Cardiac fibroblast (primary cell): ENCODE measurements at regions not wholly inside any gene's neighbourhood (a gene's known extent, or its start where the extent isn't known, plus 50 kb on each side); places are given as distances from the start of the nearest gene placed in this dataset.

Experiments
- DNase-seq, 2 donors: peaks; one replicate each; pipeline versions ENCODE4 v3.0.0 to v3.0.0-alpha.2; 2010; ENCODE audit warnings: low read depth in 2 of 2
- H3K4me3 ChIP-seq, 2 donors: replicated peaks in 1 of 2; 1 replicate in 1 of 2; 2 replicates in 1 of 2; pipeline ENCODE4 v1.5.1; 2011; ENCODE audit warnings: low read depth in 2 of 2, low read length in 2 of 2, mild to moderate bottlenecking in 2 of 2, moderate library complexity in 1 of 2
- TF ChIP-seq, protein P1 (sequence below): IDR thresholded peaks from one replicate; pipeline ENCODE4 v1.5.1; 2011; ENCODE audit warnings: low read depth, mild to moderate bottlenecking, low read length, inconsistent platforms

DNA sequence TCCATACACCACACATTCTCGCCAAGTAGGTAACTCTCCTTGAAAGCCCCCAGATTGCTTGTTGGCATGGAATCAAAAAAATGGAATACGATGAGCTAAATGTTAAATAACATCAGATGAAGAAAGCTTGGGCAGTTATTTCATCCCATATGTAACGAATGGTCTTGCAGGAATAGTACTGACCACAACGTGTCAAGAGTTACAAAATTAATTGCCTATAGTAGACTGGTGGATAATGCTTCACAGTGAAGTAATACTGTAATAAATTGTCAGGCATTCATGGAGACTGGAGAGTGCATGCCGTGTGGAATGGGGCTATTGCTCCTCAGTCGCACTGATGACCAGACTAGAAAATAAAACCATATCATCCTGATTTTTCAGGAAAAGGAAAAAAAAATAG is 1628.7 kb downstream of the MAT2B start:
- TF ChIP-seq, protein P1, sequence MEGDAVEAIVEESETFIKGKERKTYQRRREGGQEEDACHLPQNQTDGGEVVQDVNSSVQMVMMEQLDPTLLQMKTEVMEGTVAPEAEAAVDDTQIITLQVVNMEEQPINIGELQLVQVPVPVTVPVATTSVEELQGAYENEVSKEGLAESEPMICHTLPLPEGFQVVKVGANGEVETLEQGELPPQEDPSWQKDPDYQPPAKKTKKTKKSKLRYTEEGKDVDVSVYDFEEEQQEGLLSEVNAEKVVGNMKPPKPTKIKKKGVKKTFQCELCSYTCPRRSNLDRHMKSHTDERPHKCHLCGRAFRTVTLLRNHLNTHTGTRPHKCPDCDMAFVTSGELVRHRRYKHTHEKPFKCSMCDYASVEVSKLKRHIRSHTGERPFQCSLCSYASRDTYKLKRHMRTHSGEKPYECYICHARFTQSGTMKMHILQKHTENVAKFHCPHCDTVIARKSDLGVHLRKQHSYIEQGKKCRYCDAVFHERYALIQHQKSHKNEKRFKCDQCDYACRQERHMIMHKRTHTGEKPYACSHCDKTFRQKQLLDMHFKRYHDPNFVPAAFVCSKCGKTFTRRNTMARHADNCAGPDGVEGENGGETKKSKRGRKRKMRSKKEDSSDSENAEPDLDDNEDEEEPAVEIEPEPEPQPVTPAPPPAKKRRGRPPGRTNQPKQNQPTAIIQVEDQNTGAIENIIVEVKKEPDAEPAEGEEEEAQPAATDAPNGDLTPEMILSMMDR: no peak
- no peak overlapping the region for H3K4me3 ChIP-seq
- no peak for DNase-seq

DNA sequence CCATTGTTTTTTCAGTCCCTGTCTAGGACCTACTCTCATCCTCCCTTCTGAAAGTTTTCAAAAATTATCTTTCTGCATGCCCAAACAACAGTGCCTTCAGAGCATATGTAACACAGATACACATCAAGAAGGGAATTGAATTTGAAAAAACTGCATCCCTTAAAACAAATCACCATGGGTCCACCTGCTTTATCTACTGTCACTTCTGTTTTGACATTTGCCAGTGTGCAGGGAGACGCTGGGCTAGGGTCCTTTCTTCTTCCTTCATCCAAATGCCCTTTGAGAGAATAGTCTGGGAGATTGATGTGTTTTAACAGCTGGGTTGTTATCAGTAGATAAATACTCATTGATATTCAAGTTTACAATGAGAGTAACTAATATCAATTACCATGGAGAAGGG is 1630.1 kb downstream of the MAT2B start:
- TF ChIP-seq, protein P1: no peak
- DNase-seq: no peak

DNA sequence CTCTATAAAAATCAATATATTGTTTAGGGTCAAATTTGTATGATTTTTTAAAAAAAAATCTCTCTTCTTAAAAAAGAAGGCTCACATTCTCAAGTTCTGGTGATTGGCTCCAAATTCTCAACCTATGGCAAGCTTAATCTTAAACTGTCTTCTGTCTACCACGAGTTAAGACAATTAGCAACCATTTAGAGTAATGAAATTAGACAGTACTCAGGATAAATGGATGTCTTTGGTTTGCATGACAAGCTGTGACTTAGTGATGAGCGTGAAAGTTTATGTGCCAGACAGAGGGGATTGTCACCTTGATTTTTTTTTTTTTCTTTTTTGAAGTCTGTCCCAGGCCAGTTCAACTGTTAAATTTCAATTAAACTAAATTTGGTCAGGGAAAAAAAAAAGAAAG is 1632.3 kb downstream of the MAT2B start:
- no peak for DNase-seq
- TF ChIP-seq, protein P1: no peak
- no peak overlapping the region for H3K4me3 ChIP-seq

More for the DNA sequence above, 1630.1 kb downstream of the MAT2B start:
- no peak overlapping the region for H3K4me3 ChIP-seq

DNA sequence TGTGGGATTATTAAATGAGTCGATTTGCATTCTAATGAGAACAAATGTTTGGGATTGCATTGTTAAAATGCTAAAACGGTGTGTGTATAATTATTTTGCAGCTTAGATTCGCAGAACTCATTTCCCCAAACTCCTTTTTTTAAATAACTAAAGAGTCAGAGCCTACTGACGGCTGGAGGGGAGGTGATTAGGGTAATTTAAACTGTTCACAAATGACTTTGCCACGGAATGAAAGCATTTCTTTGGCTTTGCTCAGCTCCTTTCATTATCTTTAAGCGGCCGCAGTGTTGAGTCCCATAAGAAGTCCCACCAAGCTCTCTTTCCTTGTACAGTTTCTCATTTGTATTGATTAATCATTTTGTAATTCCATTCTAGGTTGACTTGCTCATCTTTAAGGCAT is 1632.8 kb downstream of the MAT2B start:
- TF ChIP-seq, protein P1: no peak
- no peak overlapping the region for H3K4me3 ChIP-seq
- no peak for DNase-seq

DNA sequence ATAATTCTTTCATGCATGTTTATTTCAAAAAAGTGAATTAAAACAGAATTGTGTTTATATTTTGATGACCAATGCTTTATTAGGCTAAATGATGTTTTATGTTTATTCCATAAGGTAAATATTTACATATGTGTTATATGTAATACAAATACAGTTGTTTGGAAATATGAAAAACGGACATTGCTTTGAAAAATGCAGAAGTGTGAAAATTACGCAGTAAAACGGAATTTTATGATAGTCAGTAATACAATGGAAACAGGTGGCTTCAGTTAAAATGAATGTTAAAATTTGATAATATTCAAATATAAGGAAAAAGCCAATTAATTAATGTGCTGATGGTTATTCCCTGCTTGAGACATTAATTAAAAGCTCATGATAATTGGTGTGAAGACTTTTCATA is 1633.8 kb downstream of the MAT2B start:
- TF ChIP-seq, protein P1: no peak
- H3K4me3 ChIP-seq: no peak overlapping the region
- no peak for DNase-seq

DNA sequence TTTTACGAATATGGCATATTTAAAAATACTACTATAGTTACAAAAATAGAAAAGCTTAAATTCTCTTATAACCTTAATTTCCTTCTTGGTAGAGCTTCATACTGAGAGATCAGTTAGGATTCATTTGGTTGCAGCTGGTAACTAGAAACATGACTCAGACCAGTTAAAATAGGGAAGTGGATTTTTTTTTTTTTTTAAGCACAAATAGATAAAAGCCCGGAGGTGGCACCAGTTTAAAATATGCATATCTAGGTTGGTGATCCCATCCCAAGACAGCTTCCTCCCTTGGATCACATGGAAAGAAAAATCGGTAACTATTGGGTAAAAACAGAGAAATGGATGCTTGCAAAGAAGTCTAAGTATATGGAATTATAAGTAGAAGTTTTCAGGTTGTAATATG is 1634.3 kb downstream of the MAT2B start:
- TF ChIP-seq, protein P1: no peak
- no peak overlapping the region for H3K4me3 ChIP-seq
- no peak for DNase-seq

DNA sequence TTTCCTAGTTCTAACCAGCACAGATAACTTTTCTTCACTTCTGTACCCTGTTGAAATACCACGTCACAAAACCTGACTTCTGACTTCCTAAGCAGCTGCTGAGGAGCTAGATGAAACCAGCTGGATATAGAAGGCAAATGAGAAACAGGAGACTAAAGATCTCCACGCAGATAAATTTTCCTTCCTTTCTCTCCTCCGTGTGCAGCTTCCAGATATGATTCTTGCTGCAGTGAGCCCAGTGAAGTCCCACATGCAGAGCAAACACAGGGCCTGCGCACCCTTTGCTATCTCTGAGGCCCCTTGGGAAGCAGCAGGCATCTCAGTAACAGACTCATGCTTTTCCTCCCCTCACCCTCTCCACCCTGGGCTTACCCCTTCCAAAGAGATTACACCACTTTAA is 1638.3 kb downstream of the MAT2B start:
- H3K4me3 ChIP-seq: no peak overlapping the region
- DNase-seq: no peak
- TF ChIP-seq, protein P1: no peak
